ENCODE measurements at regions not wholly inside any gene's neighbourhood (a gene's known extent, or its start where the extent isn't known, plus 50 kb on each side); places are given as distances from the start of the nearest gene placed in this dataset.

DNA sequence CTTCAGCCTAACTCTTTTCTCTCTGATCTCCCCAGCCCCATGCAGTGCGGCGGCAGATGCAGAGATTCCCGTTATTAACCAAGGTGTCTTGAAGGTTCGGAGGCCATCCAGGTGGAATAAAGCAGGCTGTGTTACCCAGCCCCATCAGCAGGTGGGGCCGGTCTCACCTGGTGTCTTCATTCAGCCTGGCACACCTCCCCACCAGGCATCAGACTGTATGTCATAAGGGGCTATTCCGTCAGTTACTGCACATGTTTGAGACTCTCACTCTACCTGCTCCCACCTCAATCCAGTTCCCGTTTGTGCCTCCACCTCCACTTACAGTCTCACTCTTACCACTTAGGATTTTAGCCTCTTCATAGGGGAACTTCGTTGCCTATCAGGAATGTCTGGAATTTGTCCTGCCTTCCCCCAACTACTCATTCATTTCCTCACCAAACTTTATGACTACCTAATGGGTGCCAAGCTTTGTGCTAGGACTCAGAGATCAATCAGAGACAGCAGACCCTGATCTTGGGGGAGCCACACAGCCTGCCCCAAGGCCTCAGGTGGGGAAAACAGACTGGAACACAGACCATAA is 170.2 kb downstream of the PLPP3 start (continued):
- TF ChIP-seq ZNF75D (CRISPR knock-in tag; IDR thresholded peaks at IDR 0.05; ENCODE audit: borderline replicate concordance) (no peak), ZSCAN31 (CRISPR knock-in tag; IDR thresholded peaks at IDR 0.05; ENCODE audit: low read depth) (no peak), GFI1 (CRISPR knock-in tag; IDR thresholded peaks at IDR 0.05; ENCODE audit: borderline replicate concordance) (no peak), ZMYM2 (CRISPR knock-in tag; IDR thresholded peaks at IDR 0.05) (peak; percentile 72), RBM39 (IDR thresholded peaks at IDR 0.05; ENCODE audit: low read depth, low read length, poor library complexity, severe bottlenecking) (no peak), ARNTL (CRISPR knock-in tag; IDR thresholded peaks at IDR 0.05) (0 out of 2 replicates have a peak, but pooled peaks have one; percentile 33), SALL1 (CRISPR knock-in tag; IDR thresholded peaks at IDR 0.05) (0 out of 2 replicates have a peak, but pooled peaks have one; percentile 33), ZFP91 (CRISPR knock-in tag; IDR thresholded peaks at IDR 0.05; ENCODE audit: borderline replicate concordance) (peak; percentile 49), ZNF607 (CRISPR knock-in tag; IDR thresholded peaks at IDR 0.05; ENCODE audit: borderline replicate concordance) (no peak), ZBTB39 (CRISPR knock-in tag; IDR thresholded peaks at IDR 0.05) (no peak), RBM22 (optimal IDR thresholded peaks at IDR 0.05; ENCODE audit: low read length) (no peak), PRDM15 (CRISPR knock-in tag; IDR thresholded peaks at IDR 0.05) (no peak), PTBP1 (IDR thresholded peaks at IDR 0.05; ENCODE audit: low read depth, low read length, poor library complexity, severe bottlenecking) (no peak)
- TF ChIP-seq, protein P1, sequence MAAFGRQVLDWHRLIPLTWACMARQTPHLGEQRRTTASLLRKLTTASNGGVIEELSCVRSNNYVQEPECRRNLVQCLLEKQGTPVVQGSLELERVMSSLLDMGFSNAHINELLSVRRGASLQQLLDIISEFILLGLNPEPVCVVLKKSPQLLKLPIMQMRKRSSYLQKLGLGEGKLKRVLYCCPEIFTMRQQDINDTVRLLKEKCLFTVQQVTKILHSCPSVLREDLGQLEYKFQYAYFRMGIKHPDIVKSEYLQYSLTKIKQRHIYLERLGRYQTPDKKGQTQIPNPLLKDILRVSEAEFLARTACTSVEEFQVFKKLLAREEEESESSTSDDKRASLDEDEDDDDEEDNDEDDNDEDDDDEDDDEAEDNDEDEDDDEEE (CRISPR knock-in tag; IDR thresholded peaks at IDR 0.05), result no peak
- TF ChIP-seq, protein P2, sequence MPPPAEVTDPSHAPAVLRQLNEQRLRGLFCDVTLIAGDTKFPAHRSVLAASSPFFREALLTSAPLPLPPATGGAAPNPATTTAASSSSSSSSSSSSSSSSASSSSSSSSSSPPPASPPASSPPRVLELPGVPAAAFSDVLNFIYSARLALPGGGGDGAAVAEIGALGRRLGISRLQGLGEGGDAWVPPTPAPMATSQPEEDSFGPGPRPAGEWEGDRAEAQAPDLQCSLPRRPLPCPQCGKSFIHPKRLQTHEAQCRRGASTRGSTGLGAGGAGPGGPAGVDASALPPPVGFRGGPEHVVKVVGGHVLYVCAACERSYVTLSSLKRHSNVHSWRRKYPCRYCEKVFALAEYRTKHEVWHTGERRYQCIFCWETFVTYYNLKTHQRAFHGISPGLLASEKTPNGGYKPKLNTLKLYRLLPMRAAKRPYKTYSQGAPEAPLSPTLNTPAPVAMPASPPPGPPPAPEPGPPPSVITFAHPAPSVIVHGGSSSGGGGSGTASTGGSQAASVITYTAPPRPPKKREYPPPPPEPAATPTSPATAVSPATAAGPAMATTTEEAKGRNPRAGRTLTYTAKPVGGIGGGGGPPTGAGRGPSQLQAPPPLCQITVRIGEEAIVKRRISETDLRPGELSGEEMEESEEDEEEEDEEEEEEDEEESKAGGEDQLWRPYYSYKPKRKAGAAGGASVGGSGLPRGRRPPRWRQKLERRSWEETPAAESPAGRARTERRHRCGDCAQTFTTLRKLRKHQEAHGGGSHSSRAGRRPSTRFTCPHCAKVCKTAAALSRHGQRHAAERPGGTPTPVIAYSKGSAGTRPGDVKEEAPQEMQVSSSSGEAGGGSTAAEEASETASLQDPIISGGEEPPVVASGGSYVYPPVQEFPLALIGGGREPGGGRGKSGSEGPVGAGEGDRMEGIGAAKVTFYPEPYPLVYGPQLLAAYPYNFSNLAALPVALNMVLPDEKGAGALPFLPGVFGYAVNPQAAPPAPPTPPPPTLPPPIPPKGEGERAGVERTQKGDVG (CRISPR knock-in tag; IDR thresholded peaks at IDR 0.05; ENCODE audit: borderline replicate concordance), result no peak
